ENCODE measurements at regions not wholly inside any gene's neighbourhood (a gene's known extent, or its start where the extent isn't known, plus 50 kb on each side); places are given as distances from the start of the nearest gene placed in this dataset.

- in situ Hi-C loops (cut with MboI; ENCODE audit: low pct_ligation_motif_present in 1 of 4, low pct_unique_long_range_greater_than_20kb in 1 of 4, low sequenced_read_pairs in 3 of 4) (no loop called here), intact Hi-C loops (cut with DNase I; ENCODE audit: low total_unique reads) (no loop called here)
- Histone ChIP-seq H3K27ac (no peak overlapping the region), H3K27me3 (no peaks in the 10 kb centered on the region), H3K4me3 (no peak overlapping the region), H3K36me3 (no peaks in the 10 kb centered on the region), H3K9me3 (no peaks in the 10 kb centered on the region), H3K4me1 (no peaks in the 10 kb centered on the region)
- WGBS, 2 donors (ENCODE audit: low coverage in 1 of 2) = 64% methylated on average over 1 of the region's 1 CpG; no CpG with 5 or more reads in 1 of the 2 donors
- no peak for DNase-seq
- TF ChIP-seq EP300 (IDR thresholded peaks at IDR 0.05; ENCODE audit: low read depth) (no peak), POLR2AphosphoS5 (IDR thresholded peaks at IDR 0.05) (no peak), CTCF (IDR thresholded peaks at IDR 0.05) (no peak), POLR2A (IDR thresholded peaks at IDR 0.05) (no peak)
Observed at GRCh38 chrX:25290132-25290531, 274.4 kb upstream of the ARX start.

GRCh38 chrX:25288676-25289075 lies 272.9 kb upstream of the ARX start:
- DNase-seq = no peak
- in situ Hi-C loops (cut with MboI; ENCODE audit: low pct_ligation_motif_present in 1 of 4, low pct_unique_long_range_greater_than_20kb in 1 of 4, low sequenced_read_pairs in 3 of 4) = no loop called here
- Histone ChIP-seq H3K27ac (no peak overlapping the region), H3K4me3 (no peak overlapping the region), H3K27me3 (no peaks in the 10 kb centered on the region), H3K4me1 (no peaks in the 10 kb centered on the region), H3K36me3 (no peaks in the 10 kb centered on the region), H3K9me3 (no peaks in the 10 kb centered on the region)
- no peak for TF ChIP-seq POLR2A (IDR thresholded peaks at IDR 0.05)
- no peak for TF ChIP-seq CTCF (IDR thresholded peaks at IDR 0.05)
- TF ChIP-seq POLR2AphosphoS5 (IDR thresholded peaks at IDR 0.05) = no peak
- no peak for TF ChIP-seq EP300 (IDR thresholded peaks at IDR 0.05; ENCODE audit: low read depth)
- 35% methylated on average over 1 of the region's 1 CpG; no CpG with 5 or more reads in 1 of the 2 donors for WGBS, 2 donors (ENCODE audit: low coverage in 1 of 2)
- intact Hi-C loops (cut with DNase I; ENCODE audit: low total_unique reads) = no loop called here

DNA sequence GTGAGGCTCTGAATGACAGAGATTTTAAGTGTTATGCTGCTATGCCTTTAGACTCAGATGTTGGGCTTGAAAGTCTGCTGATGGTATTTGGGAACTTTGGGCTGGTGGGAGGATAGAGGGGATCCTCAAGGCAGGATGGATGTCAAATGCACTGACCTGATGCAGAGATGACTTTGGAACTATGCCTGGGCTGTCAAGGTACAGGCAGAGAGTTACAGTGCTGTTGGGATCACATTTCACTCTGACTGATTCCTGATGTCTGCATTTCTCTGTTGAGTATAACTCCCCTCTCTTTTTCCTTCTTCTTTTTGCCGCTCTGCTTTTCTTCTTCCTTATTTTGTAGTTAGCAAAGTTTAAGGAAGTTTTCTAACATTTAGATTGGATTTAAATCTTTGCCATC lies 271.8 kb upstream of the ARX start:
- H3K27me3 ChIP-seq = no peaks in the 10 kb centered on the region
- DNase-seq = no peak
- H3K9me3 ChIP-seq = no peaks in the 10 kb centered on the region
- in situ Hi-C loops (cut with MboI; ENCODE audit: low pct_ligation_motif_present in 1 of 4, low pct_unique_long_range_greater_than_20kb in 1 of 4, low sequenced_read_pairs in 3 of 4) = no loop called here
- TF ChIP-seq EP300 (IDR thresholded peaks at IDR 0.05; ENCODE audit: low read depth) (no peak), CTCF (IDR thresholded peaks at IDR 0.05) (no peak), POLR2A (IDR thresholded peaks at IDR 0.05) (no peak), POLR2AphosphoS5 (IDR thresholded peaks at IDR 0.05) (no peak)
- 81% methylated on average over 1 of the region's 1 CpG; no CpG with 5 or more reads in 1 of the 2 donors for WGBS, 2 donors (ENCODE audit: low coverage in 1 of 2)
- H3K27ac ChIP-seq = no peak overlapping the region
- H3K4me3 ChIP-seq = no peak overlapping the region
- H3K36me3 ChIP-seq = no peaks in the 10 kb centered on the region
- H3K4me1 ChIP-seq = no peaks in the 10 kb centered on the region
- intact Hi-C loops (cut with DNase I; ENCODE audit: low total_unique reads) = no loop called here

- H3K36me3 ChIP-seq = no peaks in the 10 kb centered on the region
- H3K4me1 ChIP-seq = no peaks in the 10 kb centered on the region
- no peaks in the 10 kb centered on the region for H3K9me3 ChIP-seq
- WGBS, 2 donors (ENCODE audit: low coverage in 1 of 2) = 81% methylated on average over 4 of the region's 4 CpGs; no CpG with 5 or more reads in 1 of the 2 donors
- intact Hi-C loops (cut with DNase I; ENCODE audit: low total_unique reads) (no loop called here), in situ Hi-C loops (cut with MboI; ENCODE audit: low pct_ligation_motif_present in 1 of 4, low pct_unique_long_range_greater_than_20kb in 1 of 4, low sequenced_read_pairs in 3 of 4) (no loop called here)
- DNase-seq = no peak
- no peak overlapping the region for H3K4me3 ChIP-seq
- H3K27me3 ChIP-seq = no peaks in the 10 kb centered on the region
- H3K27ac ChIP-seq = no peak overlapping the region
- TF ChIP-seq EP300 (IDR thresholded peaks at IDR 0.05; ENCODE audit: low read depth) (no peak), POLR2A (IDR thresholded peaks at IDR 0.05) (no peak), CTCF (IDR thresholded peaks at IDR 0.05) (no peak), POLR2AphosphoS5 (IDR thresholded peaks at IDR 0.05) (no peak)
Observed at GRCh38 chrX:25285598-25285997, 269.8 kb upstream of the ARX start.

Data from transverse colon (tissue), 4 donors.